Erythroblast (primary cell): ENCODE measurements at regions not wholly inside any gene's neighbourhood (a gene's known extent, or its start where the extent isn't known, plus 50 kb on each side); places are given as distances from the start of the nearest gene placed in this dataset.

Experiments
- GATA1 ChIP-seq: IDR thresholded peaks from 2 replicates; pipeline ENCODE4 v1.6.1; 2011; ENCODE audit warnings: low read depth, mild to moderate bottlenecking, control low read depth, low read length, moderate library complexity
- POLR2A ChIP-seq: IDR thresholded peaks from 2 replicates; pipeline ENCODE4 v1.6.1; 2011; ENCODE audit warnings: mild to moderate bottlenecking, low read length

GRCh38 chr20:48460681-48461080, 367.1 kb downstream of the PREX1 start:
- TF ChIP-seq POLR2A (no peak), GATA1 (no peak)
